ENCODE measurements at regions not wholly inside any gene's neighbourhood (a gene's known extent, or its start where the extent isn't known, plus 50 kb on each side); places are given as distances from the start of the nearest gene placed in this dataset.

DNA sequence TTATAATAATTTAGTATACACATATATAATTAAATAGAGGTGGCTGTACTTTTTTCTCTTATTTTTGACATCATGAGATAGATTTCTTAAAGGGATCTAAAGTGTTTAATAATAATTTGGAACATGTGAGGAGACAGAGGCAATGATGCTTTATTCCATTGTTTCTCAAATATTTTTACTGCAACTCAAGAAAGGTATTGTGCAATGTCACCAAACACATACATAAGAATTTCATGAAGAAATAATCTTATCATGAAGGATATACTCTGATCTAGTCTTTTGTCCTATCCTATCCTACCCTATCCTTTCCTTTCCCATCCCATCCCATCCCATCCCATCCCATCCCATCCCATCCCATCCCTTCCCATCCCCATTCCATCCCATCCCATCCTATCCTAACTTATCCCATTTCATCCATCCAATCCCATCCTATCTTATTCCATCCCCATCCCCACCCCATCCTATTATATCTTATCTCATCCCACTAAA is 232.1 kb upstream of the SMIM21 start:
- Histone ChIP-seq H3K27me3 (no peaks in the 10 kb centered on the region), H3K27ac (no peak overlapping the region), H3K36me3 (no peaks in the 10 kb centered on the region), H3K4me3 (no peak overlapping the region), H3K4me1 (ENCODE audit: low read depth) (no peaks in the 10 kb centered on the region), H3K9me3 (ENCODE audit: low read depth) (no peaks in the 10 kb centered on the region)
- TF ChIP-seq, protein P1, sequence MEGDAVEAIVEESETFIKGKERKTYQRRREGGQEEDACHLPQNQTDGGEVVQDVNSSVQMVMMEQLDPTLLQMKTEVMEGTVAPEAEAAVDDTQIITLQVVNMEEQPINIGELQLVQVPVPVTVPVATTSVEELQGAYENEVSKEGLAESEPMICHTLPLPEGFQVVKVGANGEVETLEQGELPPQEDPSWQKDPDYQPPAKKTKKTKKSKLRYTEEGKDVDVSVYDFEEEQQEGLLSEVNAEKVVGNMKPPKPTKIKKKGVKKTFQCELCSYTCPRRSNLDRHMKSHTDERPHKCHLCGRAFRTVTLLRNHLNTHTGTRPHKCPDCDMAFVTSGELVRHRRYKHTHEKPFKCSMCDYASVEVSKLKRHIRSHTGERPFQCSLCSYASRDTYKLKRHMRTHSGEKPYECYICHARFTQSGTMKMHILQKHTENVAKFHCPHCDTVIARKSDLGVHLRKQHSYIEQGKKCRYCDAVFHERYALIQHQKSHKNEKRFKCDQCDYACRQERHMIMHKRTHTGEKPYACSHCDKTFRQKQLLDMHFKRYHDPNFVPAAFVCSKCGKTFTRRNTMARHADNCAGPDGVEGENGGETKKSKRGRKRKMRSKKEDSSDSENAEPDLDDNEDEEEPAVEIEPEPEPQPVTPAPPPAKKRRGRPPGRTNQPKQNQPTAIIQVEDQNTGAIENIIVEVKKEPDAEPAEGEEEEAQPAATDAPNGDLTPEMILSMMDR (IDR thresholded peaks at IDR 0.05; ENCODE audit: low read depth, low read length), result no peak
- DNase-seq (ENCODE audit: low read depth in 1 of 2, low spot score in 1 of 2), result no peak

GRCh38 chr18:75658330-75658729 is 230.8 kb upstream of the SMIM21 start:
- TF ChIP-seq, protein P1 (IDR thresholded peaks at IDR 0.05; ENCODE audit: low read depth, low read length), result no peak
- no peak overlapping the region for H3K4me3 ChIP-seq
- DNase-seq (ENCODE audit: low read depth in 1 of 2, low spot score in 1 of 2), result no peak
- no peaks in the 10 kb centered on the region for H3K36me3 ChIP-seq
- no peak overlapping the region for H3K27ac ChIP-seq
- no peaks in the 10 kb centered on the region for H3K4me1 ChIP-seq (ENCODE audit: low read depth)
- no peaks in the 10 kb centered on the region for H3K27me3 ChIP-seq
- H3K9me3 ChIP-seq (ENCODE audit: low read depth), result no peaks in the 10 kb centered on the region

GRCh38 chr18:75656563-75657247 is 229.2 kb upstream of the SMIM21 start:
- DNase-seq (ENCODE audit: low read depth in 1 of 2, low spot score in 1 of 2), result no peak
- Histone ChIP-seq H3K9me3 (ENCODE audit: low read depth) (no peaks in the 10 kb centered on the region), H3K27me3 (no peaks in the 10 kb centered on the region), H3K36me3 (no peaks in the 10 kb centered on the region), H3K27ac (no peak overlapping the region), H3K4me1 (ENCODE audit: low read depth) (no peaks in the 10 kb centered on the region), H3K4me3 (no peak overlapping the region)
- TF ChIP-seq, protein P1 (IDR thresholded peaks at IDR 0.05; ENCODE audit: low read depth, low read length), result no peak

DNA sequence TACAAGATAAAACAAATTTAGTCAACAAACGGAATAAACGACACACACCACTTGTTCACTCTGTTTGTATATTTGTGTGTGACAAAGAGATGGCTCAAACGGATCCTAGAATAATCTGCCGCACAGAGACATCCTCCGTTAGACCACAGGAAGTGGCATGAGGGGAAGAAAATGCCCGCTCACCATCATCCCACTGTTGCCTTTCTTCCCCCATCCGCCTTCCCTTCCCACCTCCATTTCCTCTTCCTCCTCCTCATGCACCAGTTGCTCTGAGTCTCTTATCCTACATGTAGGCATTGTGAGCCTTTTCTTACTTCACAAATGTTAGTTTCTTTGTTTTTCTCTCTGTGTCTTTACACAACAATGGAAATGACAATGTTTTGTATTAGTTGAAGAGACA is 228.5 kb upstream of the SMIM21 start:
- Histone ChIP-seq H3K36me3 (no peaks in the 10 kb centered on the region), H3K9me3 (ENCODE audit: low read depth) (no peaks in the 10 kb centered on the region), H3K27ac (no peak overlapping the region), H3K4me1 (ENCODE audit: low read depth) (no peaks in the 10 kb centered on the region), H3K4me3 (no peak overlapping the region), H3K27me3 (no peaks in the 10 kb centered on the region)
- TF ChIP-seq, protein P1 (IDR thresholded peaks at IDR 0.05; ENCODE audit: low read depth, low read length), result no peak
- DNase-seq (ENCODE audit: low read depth in 1 of 2, low spot score in 1 of 2), result no peak

- Histone ChIP-seq H3K9me3 (ENCODE audit: low read depth) (no peaks in the 10 kb centered on the region), H3K4me1 (ENCODE audit: low read depth) (no peaks in the 10 kb centered on the region), H3K27ac (no peak overlapping the region), H3K36me3 (no peaks in the 10 kb centered on the region), H3K27me3 (no peaks in the 10 kb centered on the region), H3K4me3 (no peak overlapping the region)
- peak in 1 of 2 donors; percentile 56 for DNase-seq (ENCODE audit: low read depth in 1 of 2, low spot score in 1 of 2)
- TF ChIP-seq, protein P1 (IDR thresholded peaks at IDR 0.05; ENCODE audit: low read depth, low read length), result no peak
Measured at GRCh38 chr18:75654851-75655751, 227.6 kb upstream of the SMIM21 start.
